HepG2 (cell line): ENCODE measurements at regions not wholly inside any gene's neighbourhood (a gene's known extent, or its start where the extent isn't known, plus 50 kb on each side); places are given as distances from the start of the nearest gene placed in this dataset.

Experiments used
- ATAC-seq: fragments of 200-7000 bp; cut with Tn5 transposase; 3 replicates; pipeline ENCODE4 v1.9.1; 2020; ENCODE audit warnings: mild to moderate bottlenecking, moderate library complexity
- BruUV-seq: library from RNA; stranded (reverse); fragments of 400-500 nt; replicated peaks from 2 replicates; lab custom pipeline; 2021; lab: Mats Ljungman, UMichigan
- CTCF ChIA-PET: fragments of 300-600 bp; formaldehyde crosslinking; extraction: SDS; loops from one replicate; lab custom pipeline; 2021; ENCODE audit warnings: low total read pairs, inconsistent platforms, low intra/inter-chr PET ratio; lab: Yijun Ruan, JAX
- POLR2A ChIA-PET: fragments of 350-600 bp; sonication (Branson Sonifier 250); formaldehyde crosslinking; loops from one replicate; lab custom pipeline; 2020; ENCODE audit warnings: antibody characterized with exemption, inconsistent platforms; lab: Yijun Ruan, JAX
- DNase-seq: peaks from one replicate; pipeline ENCODE4 v3.0.0-alpha.2; 2015; ENCODE audit warnings: low spot score
- FAIRE-seq: peaks from 3 replicates; lab custom pipeline; 2011; peaks lifted over from hg19 to GRCh38; lab: Jason Lieb, UNC
- H2AFZ ChIP-seq: one replicate; pipeline ENCODE4 v1.6.1; 2011; ENCODE audit warnings: low read length, inconsistent platforms
- H3K27ac ChIP-seq: fragments of 300-600 bp; 3 replicates; pipeline ENCODE4 v1.8.0; 2011; ENCODE audit warnings: mixed run types, mild to moderate bottlenecking, mixed read lengths, low read length, inconsistent platforms; ENCODE audit not compliant: insufficient read depth; ENCODE audit errors: extremely low read length
- H3K27me3 ChIP-seq, 2 experiments: fragments of 200-600 bp in 1 of 2; 2 replicates in 1 of 2; 3 replicates in 1 of 2; pipeline versions ENCODE4 v1.6.0 to v1.8.0; 2011; ENCODE audit warnings: low read length in 2 of 2, mild to moderate bottlenecking in 2 of 2, moderate library complexity in 2 of 2, inconsistent platforms in 1 of 2; ENCODE audit not compliant: insufficient read depth in 2 of 2, control insufficient read depth in 1 of 2
- H3K36me3 ChIP-seq, 2 experiments: fragments of 200-600 bp in 1 of 2; replicated peaks in 1 of 2; 2 replicates in 1 of 2; 3 replicates in 1 of 2; pipeline versions ENCODE4 v1.5.1 to v1.8.0; 2011; ENCODE audit warnings: low read length in 2 of 2, inconsistent platforms in 1 of 2; ENCODE audit not compliant: insufficient read depth in 2 of 2, control insufficient read depth in 1 of 2
- H3K4me1 ChIP-seq: 2 replicates; pipeline ENCODE4 v1.5.1; 2012; ENCODE audit warnings: low read length, inconsistent platforms; ENCODE audit not compliant: insufficient read depth
- H3K4me2 ChIP-seq: 2 replicates; pipeline ENCODE4 v1.6.0; 2011; ENCODE audit warnings: low read depth, low read length, inconsistent platforms
- H3K4me3 ChIP-seq, 3 experiments: fragments of 200-600 bp in 1 of 3; sonication (generic), shearing (Covaris generic) in 1 of 3; replicated peaks in 1 of 3; 2 replicates each; pipeline ENCODE4 v1.5.1; 2011 to 2016; ENCODE audit warnings: low read length in 3 of 3, inconsistent platforms in 2 of 3, low read depth in 2 of 3, mild to moderate bottlenecking in 2 of 3, control low read depth in 1 of 3, mixed read lengths in 1 of 3; ENCODE audit not compliant: insufficient read depth in 1 of 3
- H3K79me2 ChIP-seq: one replicate; pipeline ENCODE4 v1.6.1; 2011; ENCODE audit warnings: low read length, inconsistent platforms; ENCODE audit not compliant: insufficient read depth
- H3K9ac ChIP-seq: 2 replicates; pipeline ENCODE4 v1.6.0; 2011; ENCODE audit warnings: mild to moderate bottlenecking, low read depth, low read length, inconsistent platforms; ENCODE audit not compliant: insufficient read depth
- H3K9me3 ChIP-seq: 2 replicates; pipeline ENCODE4 v1.5.1; 2012; ENCODE audit warnings: mild to moderate bottlenecking, low read length
- H4K20me1 ChIP-seq: 2 replicates; pipeline ENCODE4 v1.6.0; 2011; ENCODE audit warnings: inconsistent platforms, mild to moderate bottlenecking, low read length, moderate library complexity; ENCODE audit not compliant: insufficient read depth
- ASH2L ChIP-seq: fragments of 300-600, 200-600 bp; sonication (generic); IDR thresholded peaks from 2 replicates; pipeline ENCODE4 v1.7.0; 2017; ENCODE audit warnings: low read depth, mild to moderate bottlenecking, moderate library complexity, mixed read lengths, low read length; ENCODE audit not compliant: insufficient read length
- ISX ChIP-seq: sonication (generic); formaldehyde crosslinking; conservative IDR thresholded peaks from 2 replicates; pipeline ENCODE4 v1.5.0; 2020; ENCODE audit warnings: missing genetic modification reagents
- MAFG ChIP-seq: sonication (generic); formaldehyde crosslinking; IDR thresholded peaks from 2 replicates; pipeline ENCODE4 v1.5.1; 2020; ENCODE audit warnings: mild to moderate bottlenecking, missing genetic modification reagents
- RBM22 ChIP-seq: fragments of 200-400 bp; formaldehyde crosslinking; optimal IDR thresholded peaks from 2 replicates; pipeline ENCODE3; 2017; ENCODE audit warnings: mild to moderate bottlenecking, low read length, moderate library complexity
- TBP ChIP-seq: sonication (generic); formaldehyde crosslinking; IDR thresholded peaks from 2 replicates; pipeline ENCODE4 v1.5.0; 2020; ENCODE audit warnings: missing genetic modification reagents
- WIZ ChIP-seq: sonication (generic); formaldehyde crosslinking; IDR thresholded peaks from 2 replicates; pipeline ENCODE4 v1.5.1; 2020; ENCODE audit warnings: mild to moderate bottlenecking, missing genetic modification reagents
- ZNF343 ChIP-seq: sonication (generic); formaldehyde crosslinking; IDR thresholded peaks from 2 replicates; pipeline ENCODE4 v1.4.0; 2020; ENCODE audit warnings: mild to moderate bottlenecking, missing genetic modification reagents
- ZNF350 ChIP-seq: sonication (generic); formaldehyde crosslinking; IDR thresholded peaks from 2 replicates; pipeline ENCODE4 v1.4.0; 2020; ENCODE audit warnings: mild to moderate bottlenecking, low read depth, missing genetic modification reagents, borderline replicate concordance
- ZNF44 ChIP-seq: sonication (generic); formaldehyde crosslinking; IDR thresholded peaks from 2 replicates; pipeline ENCODE4 v1.5.1; 2020; ENCODE audit warnings: mild to moderate bottlenecking, missing genetic modification reagents
- ZNF547 ChIP-seq: sonication (generic); formaldehyde crosslinking; IDR thresholded peaks from 2 replicates; pipeline ENCODE4 v1.5.1; 2020; ENCODE audit warnings: mild to moderate bottlenecking, missing genetic modification reagents
- ZNF556 ChIP-seq: sonication (generic); formaldehyde crosslinking; IDR thresholded peaks from 2 replicates; pipeline ENCODE4 v1.4.0; 2020; ENCODE audit warnings: mild to moderate bottlenecking, missing genetic modification reagents, borderline replicate concordance
- ZSCAN21 ChIP-seq: sonication (generic); formaldehyde crosslinking; IDR thresholded peaks from 2 replicates; pipeline ENCODE4 v1.8.0; 2022; ENCODE audit warnings: mild to moderate bottlenecking, missing genetic modification reagents, moderate library complexity, borderline replicate concordance
- WGBS: methylation state at CpG from one replicate; pipeline ENCODE4 v1.1.6; 2017; ENCODE audit warnings: low lambda C conversion rate; 5-methylcytosine and 5-hydroxymethylcytosine counted together
- in situ Hi-C: cut with HindIII; loops from 2 replicates; pipeline ENCODE4 v1.10.0; 2017; ENCODE audit warnings: low pct_unique_long_range_greater_than_20kb; ENCODE audit not compliant: extremely low pct_ligation_motif_present
- intact Hi-C: fragments of 100-400 bp; cut with micrococcal nuclease; formaldehyde crosslinking; loops from one replicate; pipeline ENCODE4 v1.10.0; 2022; ENCODE audit not compliant: unreplicated experiment
- TF ChIP-seq, protein P1 (sequence below): conservative IDR thresholded peaks from 2 replicates; pipeline ENCODE4 v1.6.1; 2018; ENCODE audit warnings: missing genetic modification reagents
- TF ChIP-seq, protein P2 (sequence below): sonication (generic); formaldehyde crosslinking; IDR thresholded peaks from 2 replicates; pipeline ENCODE4 v1.5.0; 2020; ENCODE audit warnings: mild to moderate bottlenecking, missing genetic modification reagents

DNA sequence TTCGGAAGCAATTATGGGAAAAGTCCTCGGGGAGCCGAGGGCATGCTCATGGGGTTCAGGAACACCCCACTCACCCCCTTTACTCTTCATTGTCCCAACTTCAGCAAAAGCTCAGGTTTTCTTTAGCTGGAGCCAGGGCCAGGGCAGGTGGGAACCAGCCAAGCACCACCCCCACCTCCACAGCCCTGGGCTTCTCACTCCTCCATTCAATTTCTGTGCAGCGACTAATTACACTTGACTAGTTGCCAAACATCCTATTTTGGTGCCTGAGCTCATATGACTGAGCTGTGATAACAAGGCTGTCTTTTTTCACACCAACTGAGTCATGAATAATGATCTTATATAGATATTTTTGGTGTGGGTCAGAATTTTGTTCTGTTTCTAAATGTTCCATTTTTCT is 257.2 kb upstream of the AJAP1 start:
- H3K4me3 ChIP-seq = no peak overlapping the region
- H3K27me3 ChIP-seq = peaks cover 0 to 13% of the 10 kb centered on the region in 2 experiments; a peak in 2 of 5 replicates
- FAIRE-seq = no peak
- no peak overlapping the region for H2AFZ ChIP-seq
- no peak overlapping the region for H3K9ac ChIP-seq
- no peaks in the 10 kb centered on the region for H3K79me2 ChIP-seq
- no peak for ATAC-seq
- no TSS peak for BruUV-seq
- no peaks in the 10 kb centered on the region for H4K20me1 ChIP-seq
- no peaks in the 10 kb centered on the region for H3K36me3 ChIP-seq
- in situ Hi-C loops = no loop called here
- no peak overlapping the region for H3K27ac ChIP-seq
- CTCF ChIA-PET = no interaction called here
- intact Hi-C loops = no loop called here
- WGBS = 5% methylated on average over 4 of the region's 4 CpGs
- peaks cover 16% of the 10 kb centered on the region for H3K9me3 ChIP-seq
- POLR2A ChIA-PET = no interaction called here
- no peaks in the 10 kb centered on the region for H3K4me1 ChIP-seq
- DNase-seq = no peak
- TF ChIP-seq, protein P1, sequence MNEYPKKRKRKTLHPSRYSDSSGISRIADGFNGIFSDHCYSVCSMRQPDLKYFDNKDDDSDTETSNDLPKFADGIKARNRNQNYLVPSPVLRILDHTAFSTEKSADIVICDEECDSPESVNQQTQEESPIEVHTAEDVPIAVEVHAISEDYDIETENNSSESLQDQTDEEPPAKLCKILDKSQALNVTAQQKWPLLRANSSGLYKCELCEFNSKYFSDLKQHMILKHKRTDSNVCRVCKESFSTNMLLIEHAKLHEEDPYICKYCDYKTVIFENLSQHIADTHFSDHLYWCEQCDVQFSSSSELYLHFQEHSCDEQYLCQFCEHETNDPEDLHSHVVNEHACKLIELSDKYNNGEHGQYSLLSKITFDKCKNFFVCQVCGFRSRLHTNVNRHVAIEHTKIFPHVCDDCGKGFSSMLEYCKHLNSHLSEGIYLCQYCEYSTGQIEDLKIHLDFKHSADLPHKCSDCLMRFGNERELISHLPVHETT (CRISPR knock-in tag) = no peak
- TF ChIP-seq ZNF44 (CRISPR knock-in tag) = no peak
- no peak for TF ChIP-seq ZNF556 (CRISPR knock-in tag)
- no peak for TF ChIP-seq ZNF547 (CRISPR knock-in tag)
- no peak for TF ChIP-seq ISX
- TF ChIP-seq RBM22 = no peak
- TF ChIP-seq WIZ = no peak
- no peak for TF ChIP-seq MAFG (CRISPR knock-in tag)
- no peak for TF ChIP-seq TBP (CRISPR knock-in tag)
- no peak for TF ChIP-seq ASH2L
- TF ChIP-seq ZNF343 (CRISPR knock-in tag) = no peak
- no peak for TF ChIP-seq ZSCAN21 (CRISPR knock-in tag)
- TF ChIP-seq, protein P2, sequence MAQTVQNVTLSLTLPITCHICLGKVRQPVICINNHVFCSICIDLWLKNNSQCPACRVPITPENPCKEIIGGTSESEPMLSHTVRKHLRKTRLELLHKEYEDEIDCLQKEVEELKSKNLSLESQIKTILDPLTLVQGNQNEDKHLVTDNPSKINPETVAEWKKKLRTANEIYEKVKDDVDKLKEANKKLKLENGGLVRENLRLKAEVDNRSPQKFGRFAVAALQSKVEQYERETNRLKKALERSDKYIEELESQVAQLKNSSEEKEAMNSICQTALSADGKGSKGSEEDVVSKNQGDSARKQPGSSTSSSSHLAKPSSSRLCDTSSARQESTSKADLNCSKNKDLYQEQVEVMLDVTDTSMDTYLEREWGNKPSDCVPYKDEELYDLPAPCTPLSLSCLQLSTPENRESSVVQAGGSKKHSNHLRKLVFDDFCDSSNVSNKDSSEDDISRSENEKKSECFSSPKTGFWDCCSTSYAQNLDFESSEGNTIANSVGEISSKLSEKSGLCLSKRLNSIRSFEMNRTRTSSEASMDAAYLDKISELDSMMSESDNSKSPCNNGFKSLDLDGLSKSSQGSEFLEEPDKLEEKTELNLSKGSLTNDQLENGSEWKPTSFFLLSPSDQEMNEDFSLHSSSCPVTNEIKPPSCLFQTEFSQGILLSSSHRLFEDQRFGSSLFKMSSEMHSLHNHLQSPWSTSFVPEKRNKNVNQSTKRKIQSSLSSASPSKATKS (CRISPR knock-in tag) = no peak
- TF ChIP-seq ZNF350 (CRISPR knock-in tag) = no peak
- TF ChIP-seq, all 625 proteins: peak for 0
- no peak overlapping the region for H3K4me2 ChIP-seq
